WTC11 (cell line): ENCODE measurements at regions not wholly inside any gene's neighbourhood (a gene's known extent, or its start where the extent isn't known, plus 50 kb on each side); places are given as distances from the start of the nearest gene placed in this dataset.

Experiments
- ATF1 ChIP-seq: sonication (generic); formaldehyde crosslinking; IDR thresholded peaks from 2 replicates; pipeline ENCODE4 v1.8.1; 2023; ENCODE audit warnings: mild to moderate bottlenecking, moderate library complexity, missing genetic modification reagents
- CREM ChIP-seq: sonication (generic); formaldehyde crosslinking; IDR thresholded peaks from 2 replicates; pipeline ENCODE4 v1.8.1; 2022; ENCODE audit warnings: mild to moderate bottlenecking, missing genetic modification reagents, moderate library complexity
- CTCF ChIP-seq: fragments of 200-600 bp; IDR thresholded peaks from 2 replicates; pipeline ENCODE4 v1.8.0; 2022; ENCODE audit warnings: antibody characterized with exemption
- NFYB ChIP-seq: sonication (generic); formaldehyde crosslinking; conservative IDR thresholded peaks from 2 replicates; pipeline ENCODE4 v1.8.0; 2022; ENCODE audit warnings: low read depth, missing genetic modification reagents

DNA sequence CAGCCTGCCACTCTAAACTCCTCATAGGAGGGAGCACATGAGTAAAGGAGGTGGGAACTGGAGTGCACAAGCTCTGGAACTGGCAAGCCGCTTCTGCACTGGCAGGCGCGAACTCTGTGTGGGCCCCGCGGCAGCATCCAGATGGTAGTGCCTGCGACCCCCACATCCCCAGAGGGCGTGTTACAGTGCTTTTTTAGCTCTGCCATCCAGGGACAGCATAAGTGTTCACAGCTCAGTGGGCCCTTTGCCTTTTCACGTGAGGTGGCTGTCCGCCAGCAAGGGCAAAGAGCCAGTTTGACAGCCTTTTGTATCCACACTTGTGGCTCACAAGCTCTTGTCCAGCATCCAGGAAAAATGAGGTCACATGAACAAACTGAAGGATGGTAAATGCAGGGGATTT is 581.6 kb upstream of the DIAPH2 start:
- no peak for TF ChIP-seq ATF1
- TF ChIP-seq CREM (CRISPR knock-in tag) = no peak
- TF ChIP-seq CTCF = no peak
- no peak for TF ChIP-seq NFYB (CRISPR knock-in tag)
